IMR-90 (cell line): ENCODE measurements at regions not wholly inside any gene's neighbourhood (a gene's known extent, or its start where the extent isn't known, plus 50 kb on each side); places are given as distances from the start of the nearest gene placed in this dataset.

Experiments
- ATAC-seq: fragments of 200-7000 bp; cut with Tn5 transposase; 2 replicates; pipeline ENCODE4 v1.9.1; 2020; ENCODE audit warnings: low read depth, mild to moderate bottlenecking, moderate library complexity
- BruUV-seq: library from RNA; stranded (reverse); fragments of 400-500 nt; replicated peaks from 2 replicates; lab custom pipeline; 2021; lab: Mats Ljungman, UMichigan
- CTCF ChIA-PET: fragments of 300-600 bp; formaldehyde crosslinking; extraction: SDS; loops from one replicate; lab custom pipeline; 2021; ENCODE audit warnings: antibody characterized with exemption; lab: Yijun Ruan, JAX
- POLR2A ChIA-PET: fragments of 300-600 bp; sonication (Branson Sonifier 250); formaldehyde crosslinking; loops from one replicate; lab custom pipeline; 2022; ENCODE audit warnings: antibody characterized with exemption; ENCODE audit not compliant: unreplicated experiment; lab: Charles Lee
- DNase-seq: peaks from one replicate; pipeline ENCODE4 v3.0.0; 2013
- H2AFZ ChIP-seq: replicated peaks from 2 replicates; pipeline ENCODE3; 2013; ENCODE audit warnings: low read length, mild to moderate bottlenecking; ENCODE audit not compliant: poor library complexity
- H2AK5ac ChIP-seq: 2 replicates; pipeline ENCODE4 v1.6.1; 2013; ENCODE audit warnings: low read depth, low read length, inconsistent platforms
- H2AK9ac ChIP-seq: replicated peaks from 2 replicates; pipeline ENCODE3; 2013; ENCODE audit warnings: mild to moderate bottlenecking, low read depth, low read length, moderate library complexity; ENCODE audit not compliant: poor library complexity
- H2BK120ac ChIP-seq: 2 replicates; pipeline ENCODE4 v1.6.1; 2013; ENCODE audit warnings: low read depth, low read length, inconsistent platforms
- H2BK15ac ChIP-seq: 3 replicates; pipeline ENCODE4 v1.6.1; 2013; ENCODE audit warnings: low read depth, low read length, inconsistent platforms
- H2BK20ac ChIP-seq: 2 replicates; pipeline ENCODE4 v1.6.1; 2013; ENCODE audit warnings: low read depth, mild to moderate bottlenecking, inconsistent platforms, low read length, moderate library complexity
- H2BK5ac ChIP-seq: 2 replicates; pipeline ENCODE4 v1.6.1; 2013; ENCODE audit warnings: mild to moderate bottlenecking, low read depth, low read length, inconsistent platforms; ENCODE audit not compliant: poor library complexity, severe bottlenecking
- H3K14ac ChIP-seq: replicated peaks from 2 replicates; pipeline ENCODE4 v1.6.1; 2013; ENCODE audit warnings: low read depth, low read length, inconsistent platforms
- H3K18ac ChIP-seq: 2 replicates; pipeline ENCODE4 v1.6.1; 2013; ENCODE audit warnings: low read depth, low read length, control low read depth
- H3K23ac ChIP-seq: 2 replicates; pipeline ENCODE4 v1.6.1; 2013; ENCODE audit warnings: low read depth, low read length, inconsistent platforms
- H3K27ac ChIP-seq: 2 replicates; pipeline ENCODE4 v1.5.1; 2013; ENCODE audit warnings: mild to moderate bottlenecking, control low read depth, low read length; ENCODE audit not compliant: insufficient read depth
- H3K27me3 ChIP-seq: 2 replicates; pipeline ENCODE4 v1.6.1; 2013; ENCODE audit warnings: low read length; ENCODE audit not compliant: control insufficient read depth, insufficient read depth
- H3K36me3 ChIP-seq: 2 replicates; pipeline ENCODE4 v1.6.1; 2013; ENCODE audit warnings: low read length, mixed read lengths; ENCODE audit not compliant: control insufficient read depth, insufficient read depth
- H3K4ac ChIP-seq: 2 replicates; pipeline ENCODE4 v1.6.1; 2013; ENCODE audit warnings: low read depth, low read length, inconsistent platforms
- H3K4me1 ChIP-seq: 2 replicates; pipeline ENCODE4 v1.6.1; 2013; ENCODE audit warnings: low read length, mixed read lengths; ENCODE audit not compliant: control insufficient read depth, insufficient read depth
- H3K4me2 ChIP-seq: 2 replicates; pipeline ENCODE4 v1.6.1; 2013; ENCODE audit warnings: low read depth, mild to moderate bottlenecking, control low read depth, low read length, moderate library complexity
- H3K4me3 ChIP-seq: 2 replicates; pipeline ENCODE4 v1.5.1; 2013; ENCODE audit warnings: low read depth, mild to moderate bottlenecking, control low read depth, low read length, moderate library complexity; ENCODE audit not compliant: insufficient read depth
- H3K56ac ChIP-seq: 2 replicates; pipeline ENCODE4 v1.6.1; 2013; ENCODE audit warnings: low read length, inconsistent platforms; ENCODE audit not compliant: insufficient read depth; ENCODE audit errors: extremely low read depth
- H3K79me1 ChIP-seq, 2 experiments: 2 replicates each; pipeline ENCODE4 v1.6.1; 2013; ENCODE audit warnings: low read length in 2 of 2, inconsistent platforms in 1 of 2, low read depth in 1 of 2
- H3K9ac ChIP-seq: 2 replicates; pipeline ENCODE4 v1.6.1; 2013; ENCODE audit warnings: low read depth, low read length, control low read depth
- H3K9me1 ChIP-seq: 2 replicates; pipeline ENCODE4 v1.6.1; 2013; ENCODE audit warnings: low read length, inconsistent platforms; ENCODE audit not compliant: insufficient read depth
- H3K9me3 ChIP-seq: 2 replicates; pipeline ENCODE4 v1.6.1; 2013; ENCODE audit warnings: low read length; ENCODE audit not compliant: control insufficient read depth, insufficient read depth
- H4K20me1 ChIP-seq: 2 replicates; pipeline ENCODE4 v1.6.1; 2013; ENCODE audit warnings: low read length, inconsistent platforms; ENCODE audit not compliant: insufficient read depth
- H4K5ac ChIP-seq: 2 replicates; pipeline ENCODE4 v1.6.1; 2013; ENCODE audit warnings: mild to moderate bottlenecking, low read depth, low read length, control low read depth
- H4K8ac ChIP-seq, 2 experiments: 2 replicates each; pipeline ENCODE4 v1.6.1; 2013; ENCODE audit warnings: low read depth in 2 of 2, low read length in 2 of 2, control low read depth in 1 of 2, inconsistent platforms in 1 of 2
- H4K91ac ChIP-seq: 2 replicates; pipeline ENCODE4 v1.6.1; 2013; ENCODE audit warnings: low read depth, low read length, inconsistent platforms; ENCODE audit not compliant: insufficient read depth
- CHD1 ChIP-seq: IDR thresholded peaks from 2 replicates; pipeline ENCODE4 v1.6.1; 2012; ENCODE audit warnings: low read depth, low read length, improper control_type of control experiment
- CTCF ChIP-seq: conservative IDR thresholded peaks from 2 replicates; pipeline ENCODE4 v1.5.1; 2012; ENCODE audit warnings: mild to moderate bottlenecking, low read depth, low read length, improper control_type of control experiment
- ELK1 ChIP-seq: fragments of 150-350 bp; IDR thresholded peaks from 2 replicates; pipeline ENCODE4 v1.6.1; 2016; ENCODE audit warnings: low read depth, mild to moderate bottlenecking, low read length, moderate library complexity, borderline replicate concordance
- MAFK ChIP-seq: IDR thresholded peaks from 2 replicates; pipeline ENCODE4 v1.6.1; 2012; ENCODE audit warnings: low read depth, low read length, improper control_type of control experiment
- NFE2L2 ChIP-seq: fragments of 150-350 bp; IDR thresholded peaks from 2 replicates; pipeline ENCODE4 v1.6.1; 2016; ENCODE audit warnings: low read depth, mild to moderate bottlenecking, low read length
- POLR2A ChIP-seq: IDR thresholded peaks from 2 replicates; pipeline ENCODE4 v1.6.1; 2012; ENCODE audit warnings: mild to moderate bottlenecking, low read depth, low read length
- RAD21 ChIP-seq: IDR thresholded peaks from 2 replicates; pipeline ENCODE4 v1.6.1; 2012; ENCODE audit warnings: low read length, improper control_type of control experiment
- RCOR1 ChIP-seq: IDR thresholded peaks from 2 replicates; pipeline ENCODE4 v1.6.1; 2012; ENCODE audit warnings: mild to moderate bottlenecking, low read length, improper control_type of control experiment; ENCODE audit not compliant: insufficient replicate concordance
- RFX5 ChIP-seq: IDR thresholded peaks from 2 replicates; pipeline ENCODE4 v1.8.0; 2012; ENCODE audit warnings: low read depth, mild to moderate bottlenecking, low read length, moderate library complexity
- USF2 ChIP-seq: fragments of 150-350 bp; IDR thresholded peaks from 2 replicates; pipeline ENCODE4 v1.6.1; 2017; ENCODE audit warnings: mild to moderate bottlenecking, antibody characterized with exemption, low read length, low read depth
- WGBS, 2 experiments: methylation state at CpG; one replicate each; pipeline versions ENCODE4 v1.1.5 to v1.1.7; 2013; ENCODE audit warnings: missing lambda C conversion rate in 2 of 2; ENCODE audit not compliant: insufficient read length in 1 of 2; ENCODE audit errors: extremely low coverage in 2 of 2; 5-methylcytosine and 5-hydroxymethylcytosine counted together
- dilution Hi-C: fragments of 300-500 bp; cut with HindIII; formaldehyde crosslinking; loops from one replicate; pipeline ENCODE4 v1.14.3; 2018; ENCODE audit warnings: low sequenced_read_pairs; ENCODE audit not compliant: unreplicated experiment
- in situ Hi-C: fragments of 300-500 bp; cut with MboI; formaldehyde crosslinking; loops from 3 replicates; pipeline ENCODE4 v1.14.3; 2019; ENCODE audit warnings: low sequenced_read_pairs, inconsistent platforms, mixed read lengths
- intact Hi-C: fragments of 100-400 bp; cut with micrococcal nuclease; formaldehyde crosslinking; loops from 2 replicates; pipeline ENCODE4 v1.10.0; 2022

- no peak overlapping the region for H4K8ac ChIP-seq
- H3K56ac ChIP-seq = no peak overlapping the region
- no peak overlapping the region for H2BK20ac ChIP-seq
- H3K9me3 ChIP-seq = peaks cover 8% of the 10 kb centered on the region
- H4K5ac ChIP-seq = no peak overlapping the region
- no peak overlapping the region for H2AFZ ChIP-seq
- DNase-seq = no peak
- no peak overlapping the region for H3K4ac ChIP-seq
- WGBS, 2 experiments = 82% methylated on average over 2 of the region's 4 CpGs; no CpG with 5 or more reads in 1 of the 2 experiments
- no peaks in the 10 kb centered on the region for H3K36me3 ChIP-seq
- no peak overlapping the region for H3K27ac ChIP-seq
- intact Hi-C loops (no loop called here), in situ Hi-C loops (no loop called here), dilution Hi-C loops (no loop called here)
- H3K14ac ChIP-seq = no peak overlapping the region
- H3K27me3 ChIP-seq = no peaks in the 10 kb centered on the region
- H2BK5ac ChIP-seq = no peak overlapping the region
- H3K4me2 ChIP-seq = no peak overlapping the region
- no peak overlapping the region for H4K91ac ChIP-seq
- ChIA-PET POLR2A (no interaction called here), CTCF (no interaction called here)
- H3K9ac ChIP-seq = no peak overlapping the region
- H3K9me1 ChIP-seq = no peaks in the 10 kb centered on the region
- no peak overlapping the region for H3K4me3 ChIP-seq
- no peak overlapping the region for H3K23ac ChIP-seq
- no peak for ATAC-seq
- no peaks in the 10 kb centered on the region for H3K4me1 ChIP-seq
- H2BK120ac ChIP-seq = no peak overlapping the region
- H2AK5ac ChIP-seq = no peak overlapping the region
- H4K20me1 ChIP-seq = no peaks in the 10 kb centered on the region
- TF ChIP-seq USF2 (no peak), ELK1 (no peak), POLR2A (no peak), RCOR1 (no peak), CHD1 (no peak), RAD21 (no peak), RFX5 (no peak), MAFK (no peak), CTCF (no peak), NFE2L2 (no peak)
- no peak overlapping the region for H2BK15ac ChIP-seq
- no peaks in the 10 kb centered on the region for H3K79me1 ChIP-seq
- no TSS peak for BruUV-seq
- H3K18ac ChIP-seq = no peak overlapping the region
- no peak overlapping the region for H2AK9ac ChIP-seq
Measured at GRCh38 chr16:35741546-35741945, 2282.1 kb downstream of the TP53TG3F start.
